ENCODE measurements at regions not wholly inside any gene's neighbourhood (a gene's known extent, or its start where the extent isn't known, plus 50 kb on each side); places are given as distances from the start of the nearest gene placed in this dataset.
"Not testable (repeated sequence)": the region's sequence is repeated elsewhere in the genome, so short reads cannot be mapped to it uniquely, and the experiment has no call there.

DNA sequence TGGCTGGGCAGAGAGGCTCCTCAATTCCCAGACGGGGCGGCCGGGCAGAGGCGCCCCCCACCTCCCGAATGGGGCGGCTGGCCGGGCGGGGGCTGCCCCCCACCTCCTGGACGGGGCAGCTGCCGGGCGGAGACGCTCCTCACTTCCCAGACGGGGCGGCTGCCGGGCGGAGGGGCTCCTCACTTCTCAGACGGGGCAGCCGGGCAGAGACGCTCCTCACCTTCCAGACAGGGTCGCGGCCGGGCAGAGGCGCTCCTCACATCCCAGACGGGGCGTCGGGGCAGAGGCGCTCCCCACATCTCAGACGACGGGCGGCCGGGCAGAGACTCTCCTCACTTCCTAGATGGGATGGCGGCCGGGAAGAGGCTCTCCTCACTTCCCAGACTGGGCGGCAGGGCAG, 214.1 kb downstream of the SOX2 start:
- DNase-seq, result not testable (repeated sequence)

GRCh38 chr3:181929501-181929900, 217.8 kb downstream of the SOX2 start:
- no peak for DNase-seq

- no peak for DNase-seq
These were observed 218.4 kb downstream of the SOX2 start for GRCh38 chr3:181930105-181930504.

- no peak for DNase-seq
These were observed 220.3 kb downstream of the SOX2 start for GRCh38 chr3:181932039-181932438.

- peak; percentile 2 for DNase-seq
These were observed 221.4 kb downstream of the SOX2 start for GRCh38 chr3:181933052-181933618.

GRCh38 chr3:181935915-181936314, 224.2 kb downstream of the SOX2 start:
- DNase-seq, result no peak

GRCh38 chr3:181936774-181937173, 225.0 kb downstream of the SOX2 start:
- no peak for DNase-seq

DNA sequence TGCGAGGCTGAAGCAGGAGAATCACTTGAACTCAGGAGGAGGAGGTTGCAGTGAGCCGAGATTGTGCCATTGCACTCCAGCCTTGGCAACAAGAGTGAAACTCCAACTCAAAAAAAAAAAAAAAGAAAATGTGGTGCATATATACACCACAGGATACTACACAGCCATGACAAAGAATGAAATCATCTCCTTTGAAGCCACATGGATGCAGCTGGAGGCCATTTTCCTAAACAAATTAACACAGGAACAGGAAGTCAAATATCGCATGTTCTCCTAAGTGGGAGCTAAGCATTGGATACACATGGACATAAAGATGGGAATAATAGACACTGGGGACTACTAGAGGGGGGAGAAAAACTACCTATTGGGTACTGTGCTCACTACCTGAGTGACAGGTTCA, 226.9 kb downstream of the SOX2 start:
- not testable (repeated sequence) for DNase-seq

DNA sequence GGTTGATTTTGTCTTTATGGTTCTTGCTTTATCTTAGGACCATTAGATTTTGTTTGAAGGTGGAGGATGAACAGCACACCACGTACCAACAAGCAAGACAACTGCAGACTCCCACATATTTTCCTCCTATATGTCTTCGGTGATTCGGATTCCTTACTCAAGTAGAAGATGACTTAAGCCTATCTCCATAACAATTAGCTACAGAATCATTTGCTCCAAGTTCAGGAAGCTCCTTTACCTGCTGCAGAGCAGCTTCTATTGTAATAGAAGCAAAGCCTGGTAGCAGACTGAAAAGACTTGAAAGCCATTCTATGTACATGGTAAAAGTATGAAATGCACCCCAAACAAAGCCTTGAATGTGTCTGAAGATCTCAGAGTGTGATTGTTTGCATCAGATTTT, 229.0 kb downstream of the SOX2 start:
- no peak for DNase-seq

DNA sequence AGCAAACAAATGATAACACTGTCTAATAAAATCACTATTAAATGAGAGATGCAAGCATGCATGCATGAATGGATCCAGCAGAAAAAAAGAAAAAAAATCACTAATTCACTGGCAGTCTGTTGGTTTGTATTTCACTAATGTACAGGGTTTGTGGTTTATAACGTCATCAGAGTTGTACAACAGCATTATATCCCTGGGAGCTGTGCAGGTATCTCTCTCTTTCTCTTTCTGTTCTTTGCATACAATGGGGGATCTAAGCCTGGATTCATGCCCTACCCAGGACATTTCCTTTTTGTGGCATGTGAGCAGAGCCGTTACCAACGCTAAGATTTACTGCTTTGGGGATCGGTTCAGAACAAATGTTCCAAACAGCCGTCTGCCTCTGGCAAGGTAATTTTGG, 229.5 kb downstream of the SOX2 start:
- no peak for DNase-seq

DNA sequence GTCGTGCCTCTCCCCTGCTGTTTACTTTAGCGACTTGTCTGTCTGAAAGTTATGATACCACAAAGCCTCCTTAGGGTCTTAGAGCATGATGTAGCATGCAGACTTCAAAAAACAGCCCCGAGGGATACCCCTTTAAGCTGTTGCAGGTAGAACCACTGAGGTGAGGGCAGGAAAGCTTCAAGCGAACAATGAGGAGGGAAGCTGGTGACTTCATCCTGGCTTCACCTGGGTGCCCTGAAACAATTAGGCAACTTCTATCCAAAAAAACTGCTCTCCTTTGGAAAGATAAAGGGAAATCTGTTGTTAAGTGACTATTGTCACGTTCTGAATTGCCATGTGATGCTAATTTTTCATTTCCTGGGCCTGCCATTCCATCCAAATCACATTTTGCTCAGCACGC, 231.6 kb downstream of the SOX2 start:
- no peak for DNase-seq

- DNase-seq, result no peak
These were observed 235.9 kb downstream of the SOX2 start for GRCh38 chr3:181947606-181948005.

GRCh38 chr3:181948286-181948685, 236.6 kb downstream of the SOX2 start:
- DNase-seq, result no peak

DNA sequence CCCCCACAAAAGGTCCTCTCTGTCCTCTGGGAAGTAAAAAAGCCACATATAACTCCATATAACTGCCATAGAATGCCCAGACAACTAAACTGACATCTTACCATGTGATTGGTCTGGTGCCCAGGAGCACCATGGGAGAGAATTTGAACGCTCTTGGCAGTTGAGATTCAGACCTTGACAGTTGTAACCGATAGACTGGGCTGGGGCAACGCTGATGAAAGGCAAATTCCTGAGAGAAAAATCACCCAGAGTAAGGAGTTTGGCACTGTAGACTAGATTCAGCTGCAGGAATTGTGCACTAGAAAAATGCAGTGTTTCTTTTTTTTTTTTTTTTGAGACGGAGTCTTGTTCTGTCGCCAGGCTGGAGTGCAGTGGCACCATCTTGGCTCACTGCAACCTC, 240.5 kb downstream of the SOX2 start:
- no peak for DNase-seq

GRCh38 chr3:181952929-181953328, 241.2 kb downstream of the SOX2 start:
- DNase-seq, result no peak

GRCh38 chr3:181955566-181955965, 243.8 kb downstream of the SOX2 start:
- no peak for DNase-seq

DNA sequence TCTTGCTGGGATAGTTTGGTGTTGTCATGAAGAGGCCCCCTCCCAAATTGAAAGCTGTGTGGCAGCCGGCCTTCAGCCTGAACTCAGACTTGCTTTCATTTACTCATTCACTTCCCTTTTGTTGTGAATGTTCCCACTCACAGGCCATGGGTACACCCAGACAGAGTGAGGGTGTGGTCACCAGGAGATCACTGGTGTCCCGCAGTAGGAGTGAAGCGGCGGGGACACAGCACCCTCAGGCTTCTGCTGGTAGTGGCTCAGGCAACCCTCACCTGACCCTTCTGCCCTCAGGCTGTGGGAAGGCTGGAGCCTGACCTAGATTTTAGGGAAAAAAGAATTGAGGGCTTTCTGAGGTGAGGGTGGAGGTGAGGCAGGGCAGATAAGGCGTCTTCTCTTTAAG, 244.4 kb downstream of the SOX2 start:
- DNase-seq, result no peak

DNA sequence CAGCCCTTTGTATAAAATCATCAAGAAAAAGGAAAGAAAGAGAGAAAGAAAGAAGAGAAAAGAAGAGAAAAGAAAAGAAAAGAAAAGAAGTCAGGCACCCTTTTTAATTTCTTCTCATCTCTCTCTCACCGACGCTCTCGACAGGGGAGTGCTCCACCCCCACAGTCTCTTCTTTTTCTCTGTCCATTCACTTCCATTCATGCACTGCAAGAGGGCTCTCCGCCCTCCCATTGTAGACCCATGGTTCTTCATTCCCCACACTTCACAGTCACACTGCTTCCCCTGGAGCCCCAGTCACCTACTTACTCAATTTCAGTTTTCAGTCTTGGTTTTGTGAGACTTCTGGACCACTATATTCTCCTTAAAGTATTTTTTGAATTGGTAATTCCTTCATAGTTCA, 254.7 kb downstream of the SOX2 start:
- no peak for DNase-seq

- no peak for DNase-seq
These were observed 258.2 kb downstream of the SOX2 start for GRCh38 chr3:181969925-181970324.

GRCh38 chr3:181971424-181971823, 259.7 kb downstream of the SOX2 start:
- DNase-seq, result no peak

DNA sequence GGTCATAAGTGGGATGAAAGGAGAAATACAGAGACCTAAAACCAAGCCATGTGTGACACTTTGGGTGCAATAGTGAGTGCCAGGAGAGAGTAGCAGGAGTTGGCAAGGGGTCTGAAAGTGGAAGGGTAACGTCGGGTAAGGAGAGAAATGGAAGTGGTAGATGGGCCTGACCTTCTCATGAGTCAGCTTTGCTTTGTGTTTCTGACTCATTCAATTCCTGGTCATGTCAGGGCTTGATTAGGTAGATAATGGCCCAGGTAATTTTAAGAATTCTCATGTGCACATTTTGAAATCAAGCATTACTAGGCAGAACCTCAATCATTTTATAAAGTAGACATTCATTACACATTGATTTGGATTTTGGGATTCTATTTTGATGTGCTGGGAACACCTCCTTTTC, 262.5 kb downstream of the SOX2 start:
- DNase-seq, result peak; percentile 42

GRCh38 chr3:181976526-181976925, 264.8 kb downstream of the SOX2 start:
- DNase-seq, result no peak

DNA sequence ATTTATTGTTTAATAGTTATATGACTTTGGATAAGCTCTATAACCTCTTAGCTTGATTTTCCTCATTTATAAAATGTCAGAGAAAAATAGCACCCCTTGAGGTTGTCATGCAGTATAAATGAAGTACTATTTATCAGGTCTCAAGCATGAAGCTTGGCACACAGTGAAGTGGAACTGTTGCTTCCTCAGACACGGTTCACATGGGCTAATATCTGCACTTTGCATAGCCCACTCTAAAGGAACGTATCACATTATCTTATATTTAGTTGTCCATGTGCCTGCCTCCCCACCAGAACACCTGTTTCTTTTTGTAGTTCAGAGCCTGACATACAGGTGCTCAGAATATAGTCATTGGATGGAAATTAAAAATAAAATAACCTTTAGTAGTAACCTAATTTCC, 273.7 kb downstream of the SOX2 start:
- no peak for DNase-seq

GRCh38 chr3:181987736-181988135, 276.0 kb downstream of the SOX2 start:
- DNase-seq, result no peak

DNA sequence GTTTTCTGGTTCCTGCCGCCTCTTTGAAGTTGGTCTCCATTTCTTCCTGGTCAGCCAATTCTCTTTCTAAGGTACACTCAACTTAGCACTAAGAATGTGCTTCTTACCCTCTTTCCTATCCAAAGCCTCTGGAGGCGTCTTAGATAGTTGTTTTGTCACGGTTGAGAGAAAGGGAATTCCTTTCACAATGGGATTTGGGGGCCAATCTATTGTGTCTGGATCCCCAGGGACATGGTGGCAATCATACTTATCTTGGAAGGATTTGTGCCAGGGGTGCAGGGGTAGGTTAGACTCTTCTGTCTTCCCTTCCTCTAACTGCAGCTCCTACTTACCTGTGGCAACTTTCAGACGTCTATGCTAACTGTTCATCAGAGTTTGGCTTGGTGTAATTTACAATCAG, 287.1 kb downstream of the SOX2 start:
- DNase-seq, result no peak

- no peak for DNase-seq
These were observed 287.6 kb downstream of the SOX2 start for GRCh38 chr3:181999314-181999713.

All from NCI-H1105 (cell line).